ENCODE measurements at regions not wholly inside any gene's neighbourhood (a gene's known extent, or its start where the extent isn't known, plus 50 kb on each side); places are given as distances from the start of the nearest gene placed in this dataset.

- TF ChIP-seq, protein P1, sequence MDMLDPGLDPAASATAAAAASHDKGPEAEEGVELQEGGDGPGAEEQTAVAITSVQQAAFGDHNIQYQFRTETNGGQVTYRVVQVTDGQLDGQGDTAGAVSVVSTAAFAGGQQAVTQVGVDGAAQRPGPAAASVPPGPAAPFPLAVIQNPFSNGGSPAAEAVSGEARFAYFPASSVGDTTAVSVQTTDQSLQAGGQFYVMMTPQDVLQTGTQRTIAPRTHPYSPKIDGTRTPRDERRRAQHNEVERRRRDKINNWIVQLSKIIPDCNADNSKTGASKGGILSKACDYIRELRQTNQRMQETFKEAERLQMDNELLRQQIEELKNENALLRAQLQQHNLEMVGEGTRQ (IDR thresholded peaks at IDR 0.05; ENCODE audit: borderline replicate concordance, low read depth, low read length) = no peak
- TF ChIP-seq EP300 (IDR thresholded peaks at IDR 0.05; ENCODE audit: borderline replicate concordance in 1 of 2, low read depth in 1 of 2, low read length in 1 of 2) (no peak), RAD21 (IDR thresholded peaks at IDR 0.05; ENCODE audit: low read length) (no peak), TCF12 (IDR thresholded peaks at IDR 0.05) (no peak), FOXJ3 (CRISPR knock-in tag; IDR thresholded peaks at IDR 0.05) (no peak), TAF1 (IDR thresholded peaks at IDR 0.05; ENCODE audit: borderline replicate concordance, low read depth, low read length) (no peak), CHD2 (IDR thresholded peaks at IDR 0.05; ENCODE audit: low read length, partially characterized antibody) (no peak), NFIC (IDR thresholded peaks at IDR 0.05; ENCODE audit: borderline replicate concordance) (no peak), MEF2A (IDR thresholded peaks at IDR 0.05; ENCODE audit: borderline replicate concordance, low read depth) (no peak), RFX5 (IDR thresholded peaks at IDR 0.05; ENCODE audit: low read length) (no peak), YY1 (IDR thresholded peaks at IDR 0.05; ENCODE audit: low read depth) (no peak)
- TF ChIP-seq, protein P2, sequence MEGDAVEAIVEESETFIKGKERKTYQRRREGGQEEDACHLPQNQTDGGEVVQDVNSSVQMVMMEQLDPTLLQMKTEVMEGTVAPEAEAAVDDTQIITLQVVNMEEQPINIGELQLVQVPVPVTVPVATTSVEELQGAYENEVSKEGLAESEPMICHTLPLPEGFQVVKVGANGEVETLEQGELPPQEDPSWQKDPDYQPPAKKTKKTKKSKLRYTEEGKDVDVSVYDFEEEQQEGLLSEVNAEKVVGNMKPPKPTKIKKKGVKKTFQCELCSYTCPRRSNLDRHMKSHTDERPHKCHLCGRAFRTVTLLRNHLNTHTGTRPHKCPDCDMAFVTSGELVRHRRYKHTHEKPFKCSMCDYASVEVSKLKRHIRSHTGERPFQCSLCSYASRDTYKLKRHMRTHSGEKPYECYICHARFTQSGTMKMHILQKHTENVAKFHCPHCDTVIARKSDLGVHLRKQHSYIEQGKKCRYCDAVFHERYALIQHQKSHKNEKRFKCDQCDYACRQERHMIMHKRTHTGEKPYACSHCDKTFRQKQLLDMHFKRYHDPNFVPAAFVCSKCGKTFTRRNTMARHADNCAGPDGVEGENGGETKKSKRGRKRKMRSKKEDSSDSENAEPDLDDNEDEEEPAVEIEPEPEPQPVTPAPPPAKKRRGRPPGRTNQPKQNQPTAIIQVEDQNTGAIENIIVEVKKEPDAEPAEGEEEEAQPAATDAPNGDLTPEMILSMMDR (IDR thresholded peaks at IDR 0.05) = no peak
- TF ChIP-seq, protein P3, sequence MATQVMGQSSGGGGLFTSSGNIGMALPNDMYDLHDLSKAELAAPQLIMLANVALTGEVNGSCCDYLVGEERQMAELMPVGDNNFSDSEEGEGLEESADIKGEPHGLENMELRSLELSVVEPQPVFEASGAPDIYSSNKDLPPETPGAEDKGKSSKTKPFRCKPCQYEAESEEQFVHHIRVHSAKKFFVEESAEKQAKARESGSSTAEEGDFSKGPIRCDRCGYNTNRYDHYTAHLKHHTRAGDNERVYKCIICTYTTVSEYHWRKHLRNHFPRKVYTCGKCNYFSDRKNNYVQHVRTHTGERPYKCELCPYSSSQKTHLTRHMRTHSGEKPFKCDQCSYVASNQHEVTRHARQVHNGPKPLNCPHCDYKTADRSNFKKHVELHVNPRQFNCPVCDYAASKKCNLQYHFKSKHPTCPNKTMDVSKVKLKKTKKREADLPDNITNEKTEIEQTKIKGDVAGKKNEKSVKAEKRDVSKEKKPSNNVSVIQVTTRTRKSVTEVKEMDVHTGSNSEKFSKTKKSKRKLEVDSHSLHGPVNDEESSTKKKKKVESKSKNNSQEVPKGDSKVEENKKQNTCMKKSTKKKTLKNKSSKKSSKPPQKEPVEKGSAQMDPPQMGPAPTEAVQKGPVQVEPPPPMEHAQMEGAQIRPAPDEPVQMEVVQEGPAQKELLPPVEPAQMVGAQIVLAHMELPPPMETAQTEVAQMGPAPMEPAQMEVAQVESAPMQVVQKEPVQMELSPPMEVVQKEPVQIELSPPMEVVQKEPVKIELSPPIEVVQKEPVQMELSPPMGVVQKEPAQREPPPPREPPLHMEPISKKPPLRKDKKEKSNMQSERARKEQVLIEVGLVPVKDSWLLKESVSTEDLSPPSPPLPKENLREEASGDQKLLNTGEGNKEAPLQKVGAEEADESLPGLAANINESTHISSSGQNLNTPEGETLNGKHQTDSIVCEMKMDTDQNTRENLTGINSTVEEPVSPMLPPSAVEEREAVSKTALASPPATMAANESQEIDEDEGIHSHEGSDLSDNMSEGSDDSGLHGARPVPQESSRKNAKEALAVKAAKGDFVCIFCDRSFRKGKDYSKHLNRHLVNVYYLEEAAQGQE (IDR thresholded peaks at IDR 0.05; ENCODE audit: low read depth, low read length) = no peak
Observed at GRCh38 chr15:95078003-95078402, 846.6 kb downstream of the MCTP2 start.
